ENCODE measurements at regions not wholly inside any gene's neighbourhood (a gene's known extent, or its start where the extent isn't known, plus 50 kb on each side); places are given as distances from the start of the nearest gene placed in this dataset.

- TF ChIP-seq ZNF766 (CRISPR knock-in tag; conservative IDR thresholded peaks at IDR 0.05) (no peak), ELF4 (CRISPR knock-in tag; IDR thresholded peaks at IDR 0.05) (no peak), ZNF253 (CRISPR knock-in tag; conservative IDR thresholded peaks at IDR 0.05) (no peak), TAF1 (IDR thresholded peaks at IDR 0.05; ENCODE audit: control insufficient read depth, extremely low read depth, insufficient read depth, low read length, severe bottlenecking) (no peak), MCM3 (IDR thresholded peaks at IDR 0.05) (no peak), ARHGAP35 (IDR thresholded peaks at IDR 0.05; ENCODE audit: partially characterized antibody) (no peak), MECOM (CRISPR knock-in tag; IDR thresholded peaks at IDR 0.05) (no peak), KAT2B (IDR thresholded peaks at IDR 0.05; ENCODE audit: low read depth, low read length) (no peak), CTCF (IDR thresholded peaks at IDR 0.05 in 2 of 3, conservative IDR thresholded peaks at IDR 0.05 in 1 of 3; ENCODE audit: insufficient read depth in 2 of 3, low read depth in 1 of 3, low read length in 3 of 3) (no peak), GABPA (tag; conservative IDR thresholded peaks at IDR 0.05; ENCODE audit: low read depth) (no peak), FOXJ3 (CRISPR knock-in tag; IDR thresholded peaks at IDR 0.05) (no peak)
Observed at GRCh38 chr5:145449794-145450193, 385.3 kb downstream of the PRELID2 start.

All from K562 (cell line).